Gastrocnemius medialis (tissue), 4 donors: ENCODE measurements at regions not wholly inside any gene's neighbourhood (a gene's known extent, or its start where the extent isn't known, plus 50 kb on each side); places are given as distances from the start of the nearest gene placed in this dataset.
"Not testable (repeated sequence)": the region's sequence is repeated elsewhere in the genome, so short reads cannot be mapped to it uniquely, and the experiment has no call there.

Experiments used
- ATAC-seq, 2 donors: fragments of 150-250 bp; one replicate each; pipeline ENCODE4 v1.9.1; 2016
- DNase-seq, 2 donors: peaks; one replicate each; pipeline ENCODE4 v3.0.0-alpha.2; 2019
- H3K27ac ChIP-seq, 4 donors: fragments of 200-600 bp; sonication (generic); 1 replicate in 1 of 4; 2 replicates in 3 of 4; pipeline ENCODE4 v1.5.1; 2016 to 2018; ENCODE audit warnings: mild to moderate bottlenecking in 2 of 4, moderate library complexity in 1 of 4
- H3K27me3 ChIP-seq, 3 donors: fragments of 200-600 bp; sonication (generic) in 2 of 3; 1 replicate in 1 of 3; 2 replicates in 2 of 3; pipeline versions ENCODE4 v1.5.1 to v1.6.0; 2016 to 2019; ENCODE audit warnings: mild to moderate bottlenecking in 1 of 3, moderate library complexity in 1 of 3
- H3K36me3 ChIP-seq, 2 donors: fragments of 200-600 bp; sonication (generic) in 1 of 2; one replicate each; pipeline ENCODE4 v1.5.1; 2017 to 2018
- H3K4me1 ChIP-seq, 2 donors: fragments of 200-600 bp; sonication (generic) in 1 of 2; one replicate each; pipeline ENCODE4 v1.5.1; 2016 to 2017; ENCODE audit warnings: mild to moderate bottlenecking in 2 of 2
- H3K4me3 ChIP-seq, 4 donors: fragments of 200-600 bp; sonication (generic) in 3 of 4; 1 replicate in 1 of 4; 2 replicates in 3 of 4; pipeline ENCODE4 v1.5.1; 2016 to 2019; ENCODE audit warnings: mild to moderate bottlenecking in 2 of 4
- H3K9me3 ChIP-seq, 3 donors: fragments of 200-600 bp; sonication (generic) in 2 of 3; 1 replicate in 1 of 3; 2 replicates in 2 of 3; pipeline ENCODE4 v1.5.1; 2016 to 2019
- POLR2A ChIP-seq, 2 donors: fragments of 450-650 bp; IDR thresholded peaks; one replicate each; pipeline ENCODE4 v1.6.1; 2017; ENCODE audit warnings: antibody characterized with exemption in 2 of 2, mild to moderate bottlenecking in 2 of 2, moderate library complexity in 2 of 2
- in situ Hi-C, 4 donors: fragments of 200-750 bp; cut with MboI; loops; one replicate each; pipeline versions ENCODE4 v1.15.0 to v1.8.0; 2017; ENCODE audit warnings: low sequenced_read_pairs in 4 of 4
- intact Hi-C: fragments of 100-400 bp; cut with DNase I; formaldehyde crosslinking; loops from one replicate; pipeline ENCODE4 v1.15.1; 2023; ENCODE audit warnings: low total_unique reads
- TF ChIP-seq, protein P1 (sequence below), 5 experiments: fragments of 450-650 bp in 3 of 5; fragments of 200-600 bp in 2 of 5; sonication (generic) in 2 of 5; IDR thresholded peaks in 4 of 5; conservative IDR thresholded peaks in 1 of 5; 1 replicate in 4 of 5; 2 replicates in 1 of 5; pipeline ENCODE4 v1.5.1; 2016 to 2019; ENCODE audit warnings: antibody characterized with exemption in 5 of 5, mild to moderate bottlenecking in 3 of 5, moderate library complexity in 3 of 5

DNA sequence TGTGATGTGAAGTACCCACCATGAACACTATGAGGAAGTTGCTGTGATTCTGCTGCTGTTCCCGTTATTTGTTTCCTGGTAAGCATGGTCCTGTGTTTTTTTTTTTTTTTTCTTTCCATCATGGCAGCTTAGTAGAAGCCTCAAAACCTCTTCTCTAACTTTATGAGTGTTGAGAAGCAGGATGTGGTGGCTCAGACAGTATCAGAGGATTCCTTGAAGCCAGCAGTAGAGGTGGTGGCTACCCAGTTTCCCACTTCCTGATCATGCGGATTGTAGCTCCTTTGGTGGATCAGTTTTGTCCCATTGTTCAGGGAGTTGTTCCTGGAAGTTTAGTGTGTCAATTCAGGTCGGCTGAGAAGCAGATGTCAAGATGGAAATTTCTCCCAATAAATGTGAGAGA, 175.8 kb downstream of the ATP23 start:
- Histone ChIP-seq H3K27ac (no peak overlapping the region), H3K36me3 (no peaks in the 10 kb centered on the region), H3K27me3 (no peaks in the 10 kb centered on the region), H3K4me1 (no peaks in the 10 kb centered on the region), H3K4me3 (no peak overlapping the region), H3K9me3 (no peaks in the 10 kb centered on the region)
- ATAC-seq, result no peak
- intact Hi-C loops, result no loop called here
- in situ Hi-C loops, result no loop called here
- no peak for TF ChIP-seq POLR2A (IDR thresholded peaks at IDR 0.05)
- TF ChIP-seq, protein P1, sequence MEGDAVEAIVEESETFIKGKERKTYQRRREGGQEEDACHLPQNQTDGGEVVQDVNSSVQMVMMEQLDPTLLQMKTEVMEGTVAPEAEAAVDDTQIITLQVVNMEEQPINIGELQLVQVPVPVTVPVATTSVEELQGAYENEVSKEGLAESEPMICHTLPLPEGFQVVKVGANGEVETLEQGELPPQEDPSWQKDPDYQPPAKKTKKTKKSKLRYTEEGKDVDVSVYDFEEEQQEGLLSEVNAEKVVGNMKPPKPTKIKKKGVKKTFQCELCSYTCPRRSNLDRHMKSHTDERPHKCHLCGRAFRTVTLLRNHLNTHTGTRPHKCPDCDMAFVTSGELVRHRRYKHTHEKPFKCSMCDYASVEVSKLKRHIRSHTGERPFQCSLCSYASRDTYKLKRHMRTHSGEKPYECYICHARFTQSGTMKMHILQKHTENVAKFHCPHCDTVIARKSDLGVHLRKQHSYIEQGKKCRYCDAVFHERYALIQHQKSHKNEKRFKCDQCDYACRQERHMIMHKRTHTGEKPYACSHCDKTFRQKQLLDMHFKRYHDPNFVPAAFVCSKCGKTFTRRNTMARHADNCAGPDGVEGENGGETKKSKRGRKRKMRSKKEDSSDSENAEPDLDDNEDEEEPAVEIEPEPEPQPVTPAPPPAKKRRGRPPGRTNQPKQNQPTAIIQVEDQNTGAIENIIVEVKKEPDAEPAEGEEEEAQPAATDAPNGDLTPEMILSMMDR (IDR thresholded peaks at IDR 0.05 in 4 of 5, conservative IDR thresholded peaks at IDR 0.05 in 1 of 5), result no peak
- DNase-seq, result no peak

DNA sequence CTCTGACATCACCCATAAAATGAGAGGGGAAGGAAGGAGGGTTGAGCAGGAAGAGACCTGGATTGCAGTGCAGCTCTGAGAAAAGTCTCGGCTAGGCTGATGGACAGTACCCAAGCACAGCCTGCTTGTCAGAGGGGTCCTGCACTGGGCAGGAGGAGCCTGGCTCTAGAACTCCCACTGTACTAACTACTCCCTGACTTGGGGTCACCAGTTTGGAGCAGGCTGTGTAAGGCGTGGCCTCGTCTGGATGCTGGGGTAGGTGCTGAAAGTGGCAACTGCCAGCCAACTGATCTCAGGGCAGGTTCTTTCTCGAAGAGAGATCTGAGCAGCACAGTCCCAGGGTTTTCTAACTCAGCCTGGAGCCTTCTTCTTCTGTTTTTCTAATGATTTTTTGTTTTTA, 176.3 kb downstream of the ATP23 start:
- no peak overlapping the region for H3K4me3 ChIP-seq
- no peak for ATAC-seq
- intact Hi-C loops, result no loop called here
- H3K27me3 ChIP-seq, result no peaks in the 10 kb centered on the region
- H3K36me3 ChIP-seq, result no peaks in the 10 kb centered on the region
- no peaks in the 10 kb centered on the region for H3K4me1 ChIP-seq
- in situ Hi-C loops, result no loop called here
- TF ChIP-seq POLR2A (IDR thresholded peaks at IDR 0.05), result no peak
- TF ChIP-seq, protein P1 (IDR thresholded peaks at IDR 0.05 in 4 of 5, conservative IDR thresholded peaks at IDR 0.05 in 1 of 5), result no peak
- no peak overlapping the region for H3K27ac ChIP-seq
- no peak for DNase-seq
- no peaks in the 10 kb centered on the region for H3K9me3 ChIP-seq

DNA sequence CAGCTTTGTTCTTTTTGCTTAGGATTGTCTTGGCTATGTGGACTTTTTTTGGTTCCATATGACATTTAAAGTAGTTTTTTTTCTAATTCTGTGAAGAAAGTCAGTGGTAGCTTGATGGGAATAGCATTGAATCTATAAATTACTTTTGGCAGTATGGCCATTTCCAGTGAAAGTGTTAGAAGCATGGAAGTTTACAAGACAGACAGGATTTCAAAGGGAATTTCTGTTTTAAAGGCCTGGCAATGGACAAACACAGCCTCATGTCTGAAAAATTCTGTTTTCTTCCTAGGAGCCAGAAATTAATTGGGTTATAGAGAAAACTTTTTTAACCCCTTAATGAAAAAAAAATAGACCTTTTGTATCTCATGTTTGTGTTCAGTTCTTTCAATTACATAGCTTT, 184.4 kb downstream of the ATP23 start:
- intact Hi-C loops, H3K4me3 ChIP-seq, H3K27ac ChIP-seq, ATAC-seq, H3K27me3 ChIP-seq, DNase-seq, H3K9me3 ChIP-seq, in situ Hi-C loops, H3K36me3 ChIP-seq, H3K4me1 ChIP-seq: not testable (repeated sequence)

DNA sequence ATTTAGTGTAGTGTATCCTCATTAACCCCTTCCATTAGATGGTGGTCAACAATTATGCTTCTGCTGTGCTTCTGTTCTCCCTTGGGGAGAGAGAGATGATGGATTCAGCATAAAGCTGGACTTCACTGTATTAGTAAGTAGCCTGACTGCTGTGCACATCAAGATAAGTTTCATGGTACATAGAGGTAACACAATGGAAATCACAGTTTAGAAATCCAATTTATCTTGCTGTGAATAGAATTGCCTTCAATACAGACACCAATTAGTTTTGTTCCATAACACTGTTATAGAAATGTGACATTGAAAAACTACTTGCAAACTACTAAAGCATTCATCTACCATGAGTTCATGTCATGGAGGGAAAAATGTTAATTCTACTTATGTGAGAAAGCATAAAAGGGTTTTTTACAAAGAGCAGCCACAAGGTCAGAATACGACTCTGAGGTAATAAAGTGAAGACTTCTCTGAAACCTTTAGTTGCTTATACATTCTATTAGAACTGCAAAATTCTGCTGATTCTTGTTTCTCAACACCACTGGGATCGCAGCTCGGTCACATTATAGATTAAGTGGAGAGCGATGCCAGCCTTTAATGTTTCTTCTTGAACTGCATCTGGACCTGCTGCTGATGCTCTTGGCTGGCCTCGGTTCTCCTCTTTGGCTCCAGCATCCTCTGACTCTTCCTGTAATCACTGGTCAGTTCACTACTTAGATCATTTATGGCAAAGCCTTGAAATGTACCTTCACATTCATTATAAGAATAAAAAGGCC, 190.8 kb downstream of the ATP23 start:
- Histone ChIP-seq H3K27ac (no peak overlapping the region), H3K36me3 (no peaks in the 10 kb centered on the region), H3K4me3 (no peak overlapping the region), H3K4me1 (no peaks in the 10 kb centered on the region), H3K27me3 (no peaks in the 10 kb centered on the region), H3K9me3 (no peaks in the 10 kb centered on the region)
- in situ Hi-C loops, result no loop called here
- TF ChIP-seq POLR2A (IDR thresholded peaks at IDR 0.05), result no peak
- TF ChIP-seq, protein P1 (IDR thresholded peaks at IDR 0.05 in 4 of 5, conservative IDR thresholded peaks at IDR 0.05 in 1 of 5), result no peak
- DNase-seq (no peak), ATAC-seq (no peak)
- intact Hi-C loops, result no loop called here

DNA sequence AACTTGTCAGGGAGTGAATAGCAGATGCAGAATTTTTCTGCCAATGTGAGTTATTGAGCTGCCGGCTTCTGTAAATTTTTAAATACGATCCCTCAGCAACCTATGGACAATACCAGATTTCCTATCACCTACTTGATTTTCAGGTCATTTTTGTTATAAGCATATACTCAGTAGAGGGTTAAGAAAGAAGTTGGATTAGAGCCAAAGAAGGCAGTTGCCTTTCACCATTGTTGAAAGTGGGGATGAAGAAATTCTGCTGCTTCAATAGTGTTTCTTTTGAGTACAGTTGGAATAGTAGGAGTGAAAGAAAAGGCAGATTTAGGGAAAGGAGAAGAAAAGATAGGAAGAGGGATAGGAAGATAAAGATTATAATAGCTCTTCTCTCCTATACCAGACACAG, 197.1 kb downstream of the ATP23 start:
- TF ChIP-seq POLR2A (IDR thresholded peaks at IDR 0.05), result no peak
- TF ChIP-seq, protein P1 (IDR thresholded peaks at IDR 0.05 in 4 of 5, conservative IDR thresholded peaks at IDR 0.05 in 1 of 5), result no peak
- ATAC-seq (no peak), DNase-seq (no peak)
- H3K9me3 ChIP-seq, result no peaks in the 10 kb centered on the region
- H3K27me3 ChIP-seq, result no peaks in the 10 kb centered on the region
- H3K27ac ChIP-seq, result no peak overlapping the region
- in situ Hi-C loops (no loop called here), intact Hi-C loops (no loop called here)
- no peaks in the 10 kb centered on the region for H3K36me3 ChIP-seq
- no peaks in the 10 kb centered on the region for H3K4me1 ChIP-seq
- no peak overlapping the region for H3K4me3 ChIP-seq
